ENCODE measurements at regions not wholly inside any gene's neighbourhood (a gene's known extent, or its start where the extent isn't known, plus 50 kb on each side); places are given as distances from the start of the nearest gene placed in this dataset.
A peak's percentile ranks its signal among the peaks of the same experiment; 100 is the strongest.
"Not testable (repeated sequence)": the region's sequence is repeated elsewhere in the genome, so short reads cannot be mapped to it uniquely, and the experiment has no call there.

GRCh38 chr3:13248640-13249039 lies 171.5 kb downstream of the NUP210 start:
- DNase-seq (ENCODE audit: low spot score): no peak

GRCh38 chr3:13245615-13245978 lies 172.4 kb upstream of the IQSEC1 start:
- no peak for DNase-seq (ENCODE audit: low spot score)

GRCh38 chr3:13243586-13243985 lies 170.4 kb upstream of the IQSEC1 start:
- DNase-seq (ENCODE audit: low spot score): no peak

- DNase-seq (ENCODE audit: low spot score): no peak
Measured at GRCh38 chr3:13242364-13242737, 169.1 kb upstream of the IQSEC1 start.

DNA sequence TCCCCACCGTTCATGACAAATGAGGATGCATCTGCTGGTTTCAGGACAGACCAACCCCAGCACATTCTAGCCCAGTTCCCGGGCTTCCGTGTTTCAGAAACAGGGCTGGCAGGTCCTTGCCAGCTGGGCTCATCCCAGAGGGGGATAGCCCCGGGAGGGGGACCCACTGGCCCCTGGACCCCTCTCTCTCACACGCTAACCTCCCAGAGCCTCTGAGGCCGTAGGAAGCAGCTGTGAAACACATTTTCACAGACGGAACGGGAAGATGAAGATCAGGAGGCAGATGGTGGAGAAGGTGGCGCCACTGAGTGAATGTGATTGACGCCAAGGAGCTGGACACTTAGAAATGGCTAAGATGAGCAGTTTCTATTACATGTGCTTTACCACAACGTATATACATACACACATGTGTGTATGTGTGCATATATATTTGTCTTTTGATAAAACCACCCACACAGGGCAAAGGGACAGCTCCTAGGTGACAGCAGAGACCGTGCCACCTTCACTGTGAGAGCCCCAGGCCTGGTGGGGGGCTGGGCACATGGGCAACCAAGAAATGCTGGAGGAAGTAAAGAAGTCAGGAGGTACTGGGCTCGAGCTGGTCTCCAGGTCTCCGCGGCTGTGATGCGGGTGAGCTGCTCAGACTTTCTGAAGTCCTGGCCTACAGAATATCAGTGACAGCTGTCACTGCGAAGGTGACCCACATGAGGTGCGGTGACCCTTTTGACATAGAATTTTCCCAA lies 168.6 kb upstream of the IQSEC1 start:
- DNase-seq (ENCODE audit: low spot score): no peak

- no peak for DNase-seq (ENCODE audit: low spot score)
Measured at GRCh38 chr3:13240928-13241618, 167.8 kb upstream of the IQSEC1 start.

- no peak for DNase-seq (ENCODE audit: low spot score)
Measured at GRCh38 chr3:13239467-13239760, 166.2 kb upstream of the IQSEC1 start.

DNA sequence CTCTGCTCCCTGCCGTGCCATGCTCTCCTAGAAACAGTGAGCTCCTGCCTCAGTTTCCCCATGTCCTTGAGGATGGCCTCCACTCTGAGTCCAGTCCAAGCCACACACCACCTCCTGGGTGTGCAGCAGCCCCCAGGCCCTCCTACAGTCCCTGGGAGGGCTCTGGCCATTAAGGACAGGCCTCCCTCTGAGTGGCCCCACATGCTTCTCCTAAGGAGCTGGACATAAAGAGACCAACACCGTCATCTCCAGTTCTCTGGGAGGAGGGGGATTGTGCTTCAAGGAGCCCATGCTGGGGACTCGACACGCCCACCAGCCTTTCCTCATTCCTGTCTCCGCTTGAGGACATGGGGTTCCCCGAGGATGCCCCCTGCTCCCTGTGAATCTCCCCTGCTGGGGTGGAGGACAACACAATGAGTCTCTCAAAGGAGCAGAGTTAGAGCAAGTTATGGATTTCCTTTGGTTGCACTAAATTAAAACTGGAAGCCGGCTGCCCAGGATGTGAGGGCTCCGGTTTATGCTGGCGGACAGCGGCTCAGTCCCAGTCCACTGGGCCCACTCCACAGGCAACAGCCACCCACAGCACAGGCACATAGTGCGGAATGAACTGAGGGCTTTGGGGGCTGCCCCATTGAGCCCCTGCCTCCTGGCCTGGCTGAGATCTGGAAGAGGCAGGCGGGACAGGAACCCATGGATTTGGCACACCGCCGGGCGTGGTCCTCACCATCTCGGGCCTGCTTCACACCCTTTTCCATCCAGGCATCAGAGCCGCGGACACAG lies 165.6 kb upstream of the IQSEC1 start:
- DNase-seq (ENCODE audit: low spot score): no peak

GRCh38 chr3:13237776-13238490 lies 164.7 kb upstream of the IQSEC1 start:
- no peak for DNase-seq (ENCODE audit: low spot score)

- no peak for DNase-seq (ENCODE audit: low spot score)
Measured at GRCh38 chr3:13236557-13237173, 163.4 kb upstream of the IQSEC1 start.

- DNase-seq (ENCODE audit: low spot score): peak; percentile 28
Measured at GRCh38 chr3:13235897-13236296, 162.7 kb upstream of the IQSEC1 start.

DNA sequence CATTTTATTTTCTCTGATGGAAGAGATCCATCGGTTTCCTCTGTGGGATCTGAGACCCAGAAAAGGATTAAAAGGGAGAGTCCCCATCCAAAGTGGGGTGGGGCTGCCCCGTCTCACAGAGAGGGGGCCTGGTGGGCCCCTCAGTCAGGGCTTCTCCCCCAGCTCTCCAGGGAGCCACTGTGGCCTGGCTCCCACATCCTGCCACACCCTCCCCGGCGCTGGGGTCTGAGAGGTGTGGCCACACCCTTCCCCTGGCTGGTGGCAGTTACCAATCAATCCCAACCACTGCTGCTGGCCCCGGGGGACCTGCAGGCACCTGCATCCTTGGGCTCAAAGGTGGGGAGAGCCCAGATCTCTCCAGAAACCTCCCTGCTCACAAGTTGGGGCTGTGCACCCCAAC lies 161.8 kb upstream of the IQSEC1 start:
- no peak for DNase-seq (ENCODE audit: low spot score)

- DNase-seq (ENCODE audit: low spot score): no peak
Measured at GRCh38 chr3:13234666-13235065, 161.4 kb upstream of the IQSEC1 start.

DNA sequence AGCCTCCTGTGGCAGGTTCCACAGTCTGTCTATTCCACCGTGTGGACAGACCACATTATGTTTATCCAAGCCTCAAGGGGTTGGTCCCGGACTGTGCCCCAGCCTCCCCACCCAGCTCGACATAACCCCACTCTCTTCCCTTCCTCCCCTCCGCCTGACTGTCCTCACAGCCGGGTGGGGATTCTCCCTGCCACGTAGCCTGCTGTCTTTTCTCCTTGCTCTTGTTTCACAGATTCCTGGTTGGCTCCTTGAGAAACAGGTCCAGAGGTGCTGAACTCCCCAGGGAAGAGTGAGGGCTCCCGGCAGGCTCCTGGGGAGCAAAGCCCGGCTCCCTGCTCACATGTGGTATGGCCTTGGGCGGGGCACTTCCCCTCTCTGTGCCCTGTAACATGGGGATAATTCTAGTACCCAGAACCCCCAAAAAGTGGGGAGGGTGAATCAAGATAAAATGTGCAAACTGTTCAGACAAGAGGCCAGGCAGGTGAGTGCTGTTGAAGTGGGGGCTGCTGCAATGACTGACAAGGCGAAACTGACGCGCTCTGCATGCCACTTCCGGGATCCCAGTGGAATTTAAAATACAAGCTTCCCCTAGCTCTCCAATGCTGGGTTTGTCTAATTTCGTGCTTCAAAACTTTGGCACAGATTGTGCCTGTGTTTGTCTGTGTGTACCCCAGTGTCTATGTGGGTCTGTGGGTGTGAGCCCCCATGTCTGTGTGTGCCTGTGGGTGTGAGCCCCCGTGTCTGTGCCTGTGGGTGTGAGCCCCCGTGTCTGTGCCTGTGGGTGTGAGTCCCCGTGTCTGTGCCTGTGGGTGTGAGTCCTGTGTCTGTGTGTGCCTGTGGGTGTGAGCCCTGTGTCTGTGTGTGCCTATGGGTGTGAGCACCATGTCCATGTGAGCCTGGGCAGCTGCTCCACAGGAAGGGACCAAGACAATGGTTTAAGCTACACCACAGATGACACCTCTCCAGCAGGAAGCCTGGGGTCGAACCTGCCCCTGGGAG lies 160.6 kb upstream of the IQSEC1 start:
- no peak for DNase-seq (ENCODE audit: low spot score)

GRCh38 chr3:13231781-13232666 lies 158.8 kb upstream of the IQSEC1 start:
- no peak for DNase-seq (ENCODE audit: low spot score)

GRCh38 chr3:13229273-13229949 lies 156.2 kb upstream of the IQSEC1 start:
- peak; percentile 32 for DNase-seq (ENCODE audit: low spot score)

- DNase-seq (ENCODE audit: low spot score): no peak
Measured at GRCh38 chr3:13228584-13228983, 155.4 kb upstream of the IQSEC1 start.

GRCh38 chr3:13228169-13228568 lies 154.9 kb upstream of the IQSEC1 start:
- not testable (repeated sequence) for DNase-seq (ENCODE audit: low spot score)

All from LoVo (cell line).